H9 (cell line): ENCODE measurements at regions not wholly inside any gene's neighbourhood (a gene's known extent, or its start where the extent isn't known, plus 50 kb on each side); places are given as distances from the start of the nearest gene placed in this dataset.

ENCODE experiments used
- DNase-seq: peaks from one replicate; pipeline ENCODE4 v3.0.0-alpha.2; 2017
- H2AFZ ChIP-seq: one replicate; pipeline ENCODE4 v1.6.1; 2013; ENCODE audit warnings: mild to moderate bottlenecking, low read length, control low read depth, moderate library complexity
- H2AK5ac ChIP-seq: 2 replicates; pipeline ENCODE4 v1.6.1; 2013; ENCODE audit warnings: low read length, control low read depth, mixed read lengths; ENCODE audit not compliant: insufficient read length
- H2BK120ac ChIP-seq: one replicate; pipeline ENCODE4 v1.6.1; 2013; ENCODE audit warnings: low read depth, mild to moderate bottlenecking, low read length, control low read depth, inconsistent platforms; ENCODE audit not compliant: poor library complexity, severe bottlenecking
- H2BK12ac ChIP-seq: 2 replicates; pipeline ENCODE4 v1.6.1; 2013; ENCODE audit warnings: low read length, control low read depth, mixed read lengths, low read depth; ENCODE audit not compliant: insufficient read length
- H2BK15ac ChIP-seq: 2 replicates; pipeline ENCODE4 v1.6.1; 2013; ENCODE audit warnings: low read depth, low read length, control low read depth
- H2BK20ac ChIP-seq: one replicate; pipeline ENCODE4 v1.6.1; 2013; ENCODE audit warnings: low read depth, mild to moderate bottlenecking, low read length, control low read depth, inconsistent platforms; ENCODE audit not compliant: poor library complexity, severe bottlenecking
- H2BK5ac ChIP-seq: 2 replicates; pipeline ENCODE4 v1.6.1; 2013; ENCODE audit warnings: low read length, control low read depth, mixed read lengths; ENCODE audit not compliant: insufficient read length
- H3K14ac ChIP-seq: 2 replicates; pipeline ENCODE4 v1.6.1; 2013; ENCODE audit warnings: low read length, control low read depth; ENCODE audit not compliant: insufficient read depth
- H3K18ac ChIP-seq: 2 replicates; pipeline ENCODE4 v1.6.1; 2013; ENCODE audit warnings: low read depth, mild to moderate bottlenecking, mixed read lengths, low read length, control low read depth; ENCODE audit not compliant: insufficient read length
- H3K23ac ChIP-seq: 2 replicates; pipeline ENCODE4 v1.6.1; 2013; ENCODE audit warnings: low read length, control low read depth, mixed read lengths, low read depth; ENCODE audit not compliant: insufficient read length
- H3K23me2 ChIP-seq: 2 replicates; pipeline ENCODE4 v1.6.1; 2013; ENCODE audit warnings: low read depth, mild to moderate bottlenecking, mixed read lengths, low read length, control low read depth; ENCODE audit not compliant: insufficient read length, poor library complexity, severe bottlenecking
- H3K27ac ChIP-seq: 2 replicates; pipeline ENCODE4 v1.5.1; 2013; ENCODE audit warnings: low read length, control low read depth, mixed read lengths, low read depth; ENCODE audit not compliant: insufficient read length
- H3K27me3 ChIP-seq: 2 replicates; pipeline ENCODE4 v1.6.1; 2013; ENCODE audit warnings: low read length, control low read depth, inconsistent platforms; ENCODE audit not compliant: insufficient read depth
- H3K4ac ChIP-seq: 2 replicates; pipeline ENCODE4 v1.6.1; 2013; ENCODE audit warnings: low read depth, mild to moderate bottlenecking, control low read depth, inconsistent platforms, low read length, moderate library complexity
- H3K4me1 ChIP-seq: 2 replicates; pipeline ENCODE4 v1.6.1; 2013; ENCODE audit warnings: low read length, control low read depth, inconsistent platforms; ENCODE audit not compliant: insufficient read depth
- H3K4me2 ChIP-seq: 2 replicates; pipeline ENCODE4 v1.6.1; 2013; ENCODE audit warnings: low read length, control low read depth, mixed read lengths; ENCODE audit not compliant: insufficient read length, insufficient read depth
- H3K56ac ChIP-seq: 2 replicates; pipeline ENCODE4 v1.6.1; 2013; ENCODE audit warnings: low read depth, mild to moderate bottlenecking, mixed read lengths, low read length, control low read depth; ENCODE audit not compliant: insufficient read length
- H3K79me1 ChIP-seq: 2 replicates; pipeline ENCODE4 v1.6.1; 2013; ENCODE audit warnings: low read depth, mild to moderate bottlenecking, moderate library complexity, low read length, control low read depth, inconsistent platforms; ENCODE audit not compliant: insufficient read depth, poor library complexity, severe bottlenecking
- H3K79me2 ChIP-seq: 2 replicates; pipeline ENCODE4 v1.6.1; 2013; ENCODE audit warnings: low read length, control low read depth, inconsistent platforms; ENCODE audit not compliant: insufficient read depth
- H3K9ac ChIP-seq: 2 replicates; pipeline ENCODE4 v1.6.1; 2013; ENCODE audit warnings: low read length, control low read depth, mixed read lengths; ENCODE audit not compliant: insufficient read length; ENCODE audit errors: extremely low read depth
- H3K9me3 ChIP-seq: one replicate; pipeline ENCODE4 v1.6.1; 2013; ENCODE audit warnings: low read depth, low read length, inconsistent platforms; ENCODE audit not compliant: control insufficient read depth
- H3T11ph ChIP-seq: one replicate; pipeline ENCODE4 v1.6.1; 2013; ENCODE audit warnings: mild to moderate bottlenecking, low read length, control low read depth, inconsistent platforms
- H4K20me1 ChIP-seq: one replicate; pipeline ENCODE4 v1.6.1; 2013; ENCODE audit not compliant: control insufficient read depth, insufficient read length, insufficient read depth
- H4K5ac ChIP-seq: 2 replicates; pipeline ENCODE4 v1.6.1; 2013; ENCODE audit warnings: low read depth, mild to moderate bottlenecking, mixed read lengths, low read length, control low read depth; ENCODE audit not compliant: insufficient read length
- H4K8ac ChIP-seq: replicated peaks from 2 replicates; pipeline ENCODE4 v1.6.1; 2013; ENCODE audit warnings: low read length, control low read depth, mixed read lengths, low read depth; ENCODE audit not compliant: insufficient read length
- H4K91ac ChIP-seq: 2 replicates; pipeline ENCODE4 v1.6.1; 2013; ENCODE audit warnings: low read depth, mild to moderate bottlenecking, moderate library complexity, mixed read lengths, low read length, control low read depth; ENCODE audit not compliant: insufficient read length
- H3K27ac Mint-ChIP-seq, 3 experiments: 2 replicates in 2 of 3; 3 replicates in 1 of 3; pipeline ENCODE4 v1.8.0; 2020 to 2021; ENCODE audit warnings: mixed read lengths in 3 of 3, mild to moderate bottlenecking in 1 of 3, moderate library complexity in 1 of 3
- H3K27me3 Mint-ChIP-seq: 2 replicates; pipeline ENCODE4 v1.8.0; 2021; ENCODE audit warnings: low read depth, mild to moderate bottlenecking, moderate library complexity, mixed read lengths
- H3K36me3 Mint-ChIP-seq, 3 experiments: 2 replicates in 2 of 3; 3 replicates in 1 of 3; pipeline ENCODE4 v1.8.0; 2020 to 2021; ENCODE audit warnings: low read depth in 3 of 3, mixed read lengths in 3 of 3; ENCODE audit not compliant: insufficient read depth in 1 of 3
- H3K4me1 Mint-ChIP-seq, 2 experiments: 2 replicates each; pipeline ENCODE4 v1.8.0; 2020; ENCODE audit warnings: mixed read lengths in 2 of 2
- H3K4me3 Mint-ChIP-seq, 2 experiments: 2 replicates in 1 of 2; 3 replicates in 1 of 2; pipeline ENCODE4 v1.8.0; 2020 to 2021; ENCODE audit warnings: mild to moderate bottlenecking in 2 of 2, mixed read lengths in 2 of 2, moderate library complexity in 1 of 2
- H3K9me3 Mint-ChIP-seq, 2 experiments: 2 replicates in 1 of 2; 3 replicates in 1 of 2; pipeline ENCODE4 v1.8.0; 2020; ENCODE audit warnings: mild to moderate bottlenecking in 2 of 2, mixed read lengths in 2 of 2, moderate library complexity in 1 of 2
- CTCF ChIP-seq: fragments of 200-600 bp; sonication (generic); conservative IDR thresholded peaks from 3 replicates; pipeline ENCODE4 v1.8.0; 2021; ENCODE audit warnings: antibody characterized with exemption, mild to moderate bottlenecking
- WGBS: extraction: QIAGEN DNeasy Blood & Tissue Kit; methylation state at CpG from one replicate; pipeline ENCODE4 v1.1.7; 2013; ENCODE audit warnings: missing lambda C conversion rate, low lambda C conversion rate, mixed read lengths; ENCODE audit not compliant: insufficient read length; ENCODE audit errors: extremely low coverage; 5-methylcytosine and 5-hydroxymethylcytosine counted together

GRCh38 chr12:40162033-40162432 lies 56.2 kb upstream of the SLC2A13 start:
- Histone ChIP-seq H3K79me2 (no peaks in the 10 kb centered on the region), H2AFZ (no peak overlapping the region), H3K4ac (no peak overlapping the region), H2BK5ac (no peak overlapping the region), H3K9ac (no peak overlapping the region), H3K9me3 (peaks cover 6% of the 10 kb centered on the region), H2BK15ac (no peak overlapping the region), H3T11ph (no peak overlapping the region), H3K23me2 (no peaks in the 10 kb centered on the region), H4K91ac (no peak overlapping the region), H4K5ac (no peak overlapping the region), H2AK5ac (no peak overlapping the region), H2BK20ac (no peak overlapping the region), H2BK12ac (no peak overlapping the region), H3K79me1 (no peaks in the 10 kb centered on the region), H3K23ac (no peak overlapping the region), H2BK120ac (no peak overlapping the region), H4K8ac (no peak overlapping the region), H3K4me1 (no peaks in the 10 kb centered on the region), H3K56ac (no peak overlapping the region), H3K4me2 (no peak overlapping the region), H3K14ac (no peak overlapping the region), H3K18ac (no peak overlapping the region), H3K27ac (no peak overlapping the region), H3K27me3 (no peaks in the 10 kb centered on the region), H4K20me1 (no peaks in the 10 kb centered on the region)
- H3K4me3 Mint-ChIP-seq, result no peak overlapping the region
- no CpG with 5 or more reads among the region's 1 CpG for WGBS
- no peak overlapping the region for H3K27ac Mint-ChIP-seq
- no peaks in the 10 kb centered on the region for H3K4me1 Mint-ChIP-seq
- TF ChIP-seq CTCF, result no peak
- H3K27me3 Mint-ChIP-seq, result no peaks in the 10 kb centered on the region
- no peak for DNase-seq
- H3K9me3 Mint-ChIP-seq, result peaks cover 57 to 60% of the 10 kb centered on the region in 2 experiments
- peaks cover 16 to 55% (median 36%) of the 10 kb centered on the region in 3 experiments for H3K36me3 Mint-ChIP-seq
